Body of pancreas (tissue), 4 donors: ENCODE measurements at regions not wholly inside any gene's neighbourhood (a gene's known extent, or its start where the extent isn't known, plus 50 kb on each side); places are given as distances from the start of the nearest gene placed in this dataset.

Experiments used
- ATAC-seq: fragments of 150-250 bp; one replicate; pipeline ENCODE4 v1.9.1; 2016
- DNase-seq, 4 donors: peaks; one replicate each; pipeline ENCODE4 v3.0.0-alpha.2; 2019
- H3K27ac ChIP-seq, 4 donors: fragments of 200-600 bp; sonication (generic); 1 replicate in 3 of 4; 2 replicates in 1 of 4; pipeline versions ENCODE4 v1.5.1 to v1.6.1; 2016 to 2019; ENCODE audit warnings: mild to moderate bottlenecking in 1 of 4, mixed read lengths in 1 of 4, moderate library complexity in 1 of 4
- H3K27me3 ChIP-seq, 2 donors: fragments of 200-600 bp; sonication (generic); one replicate each; pipeline ENCODE4 v1.6.0; 2016; ENCODE audit warnings: mild to moderate bottlenecking in 1 of 2
- H3K36me3 ChIP-seq, 2 donors: fragments of 200-600 bp; sonication (generic); replicated peaks in 1 of 2; 2 replicates each; pipeline ENCODE4 v1.5.1; 2016; ENCODE audit warnings: low read depth in 2 of 2; ENCODE audit not compliant: insufficient read depth in 1 of 2
- H3K4me1 ChIP-seq: fragments of 200-600 bp; sonication (generic); one replicate; pipeline ENCODE4 v1.6.0; 2016
- H3K4me3 ChIP-seq, 2 donors: fragments of 200-600 bp; sonication (generic); 1 replicate in 1 of 2; 2 replicates in 1 of 2; pipeline ENCODE4 v1.5.1; 2016 to 2019
- H3K9me3 ChIP-seq, 3 donors: fragments of 200-600 bp; sonication (generic); 1 replicate in 2 of 3; 2 replicates in 1 of 3; pipeline ENCODE4 v1.5.1; 2016
- POLR2A ChIP-seq, 3 donors: fragments of 450-650 bp; IDR thresholded peaks; one replicate each; pipeline ENCODE4 v1.6.1; 2016; ENCODE audit warnings: antibody characterized with exemption in 3 of 3, mild to moderate bottlenecking in 2 of 3
- WGBS, 2 donors: methylation state at CpG; one replicate each; pipeline ENCODE4 v1.1.5; 2017; 5-methylcytosine and 5-hydroxymethylcytosine counted together
- intact Hi-C: fragments of 100-400 bp; cut with DNase I; formaldehyde crosslinking; loops from one replicate; pipeline ENCODE4 v1.15.1; 2023
- TF ChIP-seq, protein P1 (sequence below), 7 experiments: fragments of 450-650 bp in 4 of 7; fragments of 200-600 bp in 3 of 7; sonication (generic) in 3 of 7; IDR thresholded peaks; one replicate each; pipeline ENCODE4 v1.5.1; 2016 to 2019; ENCODE audit warnings: antibody characterized with exemption in 7 of 7

DNA sequence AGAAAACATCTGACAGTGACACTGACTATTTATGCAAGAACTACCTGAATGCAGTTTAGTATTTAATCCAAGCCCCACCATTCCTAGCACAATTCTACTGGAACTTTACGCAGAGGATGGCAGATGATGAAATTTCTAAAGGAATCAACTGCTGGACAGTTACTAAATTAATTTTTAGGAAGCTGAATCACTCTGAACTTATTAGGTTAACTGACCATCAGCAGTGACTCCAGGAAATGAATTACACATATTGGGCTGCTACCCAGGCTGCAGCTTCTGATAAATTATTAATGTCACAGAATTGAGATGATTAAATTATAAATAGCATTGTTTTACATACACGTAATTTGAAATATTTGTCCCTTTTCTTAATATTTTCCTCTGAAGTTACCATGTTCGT lies 250.8 kb downstream of the TMEM182 start:
- no peaks in the 10 kb centered on the region for H3K4me1 ChIP-seq
- TF ChIP-seq POLR2A (IDR thresholded peaks at IDR 0.05) = no peak
- TF ChIP-seq, protein P1, sequence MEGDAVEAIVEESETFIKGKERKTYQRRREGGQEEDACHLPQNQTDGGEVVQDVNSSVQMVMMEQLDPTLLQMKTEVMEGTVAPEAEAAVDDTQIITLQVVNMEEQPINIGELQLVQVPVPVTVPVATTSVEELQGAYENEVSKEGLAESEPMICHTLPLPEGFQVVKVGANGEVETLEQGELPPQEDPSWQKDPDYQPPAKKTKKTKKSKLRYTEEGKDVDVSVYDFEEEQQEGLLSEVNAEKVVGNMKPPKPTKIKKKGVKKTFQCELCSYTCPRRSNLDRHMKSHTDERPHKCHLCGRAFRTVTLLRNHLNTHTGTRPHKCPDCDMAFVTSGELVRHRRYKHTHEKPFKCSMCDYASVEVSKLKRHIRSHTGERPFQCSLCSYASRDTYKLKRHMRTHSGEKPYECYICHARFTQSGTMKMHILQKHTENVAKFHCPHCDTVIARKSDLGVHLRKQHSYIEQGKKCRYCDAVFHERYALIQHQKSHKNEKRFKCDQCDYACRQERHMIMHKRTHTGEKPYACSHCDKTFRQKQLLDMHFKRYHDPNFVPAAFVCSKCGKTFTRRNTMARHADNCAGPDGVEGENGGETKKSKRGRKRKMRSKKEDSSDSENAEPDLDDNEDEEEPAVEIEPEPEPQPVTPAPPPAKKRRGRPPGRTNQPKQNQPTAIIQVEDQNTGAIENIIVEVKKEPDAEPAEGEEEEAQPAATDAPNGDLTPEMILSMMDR (IDR thresholded peaks at IDR 0.05) = no peak
- WGBS, 2 donors = 49 to 52% methylated on average over 3 of the region's 3 CpGs
- no peak for ATAC-seq
- H3K27ac ChIP-seq = no peak overlapping the region
- no peak for DNase-seq
- intact Hi-C loops = no loop called here
- no peaks in the 10 kb centered on the region for H3K9me3 ChIP-seq
- no peaks in the 10 kb centered on the region for H3K36me3 ChIP-seq
- H3K4me3 ChIP-seq = no peak overlapping the region
- no peaks in the 10 kb centered on the region for H3K27me3 ChIP-seq

DNA sequence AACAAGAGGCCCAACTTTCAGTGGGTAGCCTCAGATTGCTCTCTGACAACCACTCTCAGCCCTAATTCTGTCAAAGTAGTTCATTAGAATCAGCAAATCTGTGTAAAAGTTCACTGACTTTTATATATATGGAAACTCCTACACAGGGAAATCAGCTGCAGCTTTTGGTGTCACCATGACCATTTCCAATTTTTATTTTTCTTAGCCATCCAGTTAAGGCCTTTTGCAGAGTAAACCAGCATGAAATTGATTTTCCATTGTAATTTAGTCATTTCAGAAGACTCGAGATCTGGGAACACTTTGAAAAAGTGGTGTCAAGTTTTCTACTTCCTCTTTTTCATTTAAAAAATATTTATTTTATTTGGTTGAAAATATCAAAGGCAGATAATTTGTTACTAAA lies 263.2 kb downstream of the TMEM182 start:
- Histone ChIP-seq H3K36me3 (no peaks in the 10 kb centered on the region), H3K27me3 (no peaks in the 10 kb centered on the region), H3K9me3 (no peaks in the 10 kb centered on the region), H3K4me1 (no peaks in the 10 kb centered on the region), H3K4me3 (no peak overlapping the region), H3K27ac (no peak overlapping the region)
- no peak for TF ChIP-seq POLR2A (IDR thresholded peaks at IDR 0.05)
- TF ChIP-seq, protein P1 (IDR thresholded peaks at IDR 0.05) = no peak
- 48 to 74% methylated on average over 1 of the region's 1 CpG for WGBS, 2 donors
- DNase-seq (no peak), ATAC-seq (no peak)
- intact Hi-C loops = no loop called here

DNA sequence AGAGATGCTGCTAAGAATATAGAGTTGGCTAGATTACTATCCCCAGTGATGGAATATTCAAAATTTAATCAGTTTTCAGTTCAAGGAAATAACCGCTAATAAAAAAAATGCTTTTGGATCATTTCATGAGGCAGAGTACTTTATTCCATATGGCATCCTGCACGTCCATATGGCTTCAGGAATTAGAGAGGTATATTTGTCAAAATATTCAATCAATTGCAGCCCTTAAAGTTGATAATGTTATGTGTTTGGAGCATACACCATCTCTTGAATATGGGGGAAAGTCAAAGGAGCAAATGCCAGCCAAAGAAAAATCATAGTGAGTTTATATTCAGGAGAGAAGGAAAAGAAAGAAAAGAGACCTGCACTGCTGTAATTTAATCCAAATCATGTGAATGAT lies 266.4 kb downstream of the TMEM182 start:
- Histone ChIP-seq H3K36me3 (no peaks in the 10 kb centered on the region), H3K9me3 (no peaks in the 10 kb centered on the region), H3K4me1 (no peaks in the 10 kb centered on the region), H3K27ac (no peak overlapping the region), H3K4me3 (no peak overlapping the region), H3K27me3 (no peaks in the 10 kb centered on the region)
- 57 to 60% methylated on average over 2 of the region's 2 CpGs for WGBS, 2 donors
- DNase-seq (no peak), ATAC-seq (no peak)
- TF ChIP-seq, protein P1 (IDR thresholded peaks at IDR 0.05) = no peak
- intact Hi-C loops = no loop called here
